Aorta (tissue), 5 donors: ENCODE measurements at regions not wholly inside any gene's neighbourhood (a gene's known extent, or its start where the extent isn't known, plus 50 kb on each side); places are given as distances from the start of the nearest gene placed in this dataset.

ENCODE experiments used
- ATAC-seq: fragments of 200-7000 bp; cut with Tn5 transposase; one replicate; pipeline ENCODE4 v1.9.1; 2022; ENCODE audit warnings: moderate library complexity; ENCODE audit not compliant: low FRiP score
- DNase-seq, 2 donors: peaks; one replicate each; pipeline ENCODE4 v3.0.0-alpha.2; 2020
- H3K27ac ChIP-seq, 2 donors: one replicate each; pipeline ENCODE4 v1.5.1; 2013; ENCODE audit warnings: low read length in 2 of 2, mild to moderate bottlenecking in 2 of 2, moderate library complexity in 2 of 2, control low read depth in 1 of 2, inconsistent platforms in 1 of 2, low read depth in 1 of 2
- H3K27me3 ChIP-seq, 2 donors: one replicate each; pipeline ENCODE4 v1.6.1; 2013; ENCODE audit warnings: control low read depth in 1 of 2, low read length in 1 of 2, mild to moderate bottlenecking in 1 of 2, moderate library complexity in 1 of 2; ENCODE audit not compliant: insufficient read depth in 2 of 2, control insufficient read depth in 1 of 2
- H3K36me3 ChIP-seq, 2 donors: one replicate each; pipeline ENCODE4 v1.6.1; 2013; ENCODE audit warnings: control low read depth in 1 of 2, low read length in 1 of 2, mild to moderate bottlenecking in 1 of 2; ENCODE audit not compliant: insufficient read depth in 2 of 2, control insufficient read depth in 1 of 2
- H3K4me1 ChIP-seq, 2 donors: one replicate each; pipeline ENCODE4 v1.6.1; 2013; ENCODE audit warnings: low read length in 2 of 2, control low read depth in 1 of 2, mild to moderate bottlenecking in 1 of 2, moderate library complexity in 1 of 2; ENCODE audit not compliant: insufficient read depth in 2 of 2, control insufficient read depth in 1 of 2
- H3K4me3 ChIP-seq, 2 donors: one replicate each; pipeline ENCODE4 v1.5.1; 2013; ENCODE audit warnings: low read length in 2 of 2, control low read depth in 1 of 2, mild to moderate bottlenecking in 1 of 2
- H3K9me3 ChIP-seq: one replicate; pipeline ENCODE4 v1.6.1; 2013; ENCODE audit warnings: mild to moderate bottlenecking, low read length; ENCODE audit not compliant: control insufficient read depth
- WGBS, 2 donors: extraction: QIAGEN DNeasy Blood & Tissue Kit; methylation state at CpG; one replicate each; pipeline ENCODE4 v1.1.7; 2013; 5-methylcytosine and 5-hydroxymethylcytosine counted together
- intact Hi-C, 2 donors: fragments of 100-400 bp; cut with DNase I; formaldehyde crosslinking; loops; one replicate each; pipeline versions ENCODE4 v1.14.2 to v1.15.0; 2022
- donor health status: healthy with polysubstance abuse.
- donor health status: Bipolar disorder and iron deficiency.
- donor health status: DM: no; HTN: no; CAD: no.
- donor health status: DM: no; HTN: no; CAD: no.
- donor health status: DM: yes; HTN: yes; CAD: no.

GRCh38 chr7:106776618-106777347 is 88.3 kb upstream of the PIK3CG start:
- intact Hi-C loops: no loop called here
- WGBS, 2 donors: 89 to 93% methylated on average over 4 of the region's 4 CpGs
- no peaks in the 10 kb centered on the region for H3K27me3 ChIP-seq
- no peaks in the 10 kb centered on the region for H3K9me3 ChIP-seq
- H3K4me1 ChIP-seq: no peaks in the 10 kb centered on the region
- ATAC-seq: no peak
- no peaks in the 10 kb centered on the region for H3K36me3 ChIP-seq
- no peak overlapping the region for H3K4me3 ChIP-seq
- no peak for DNase-seq
- H3K27ac ChIP-seq: no peak overlapping the region

- ATAC-seq (no peak), DNase-seq (no peak)
- 72 to 81% methylated on average over 7 of the region's 7 CpGs for WGBS, 2 donors
- H3K36me3 ChIP-seq: no peaks in the 10 kb centered on the region
- no peak overlapping the region for H3K27ac ChIP-seq
- H3K27me3 ChIP-seq: no peaks in the 10 kb centered on the region
- intact Hi-C loops: no loop called here
- H3K4me1 ChIP-seq: no peaks in the 10 kb centered on the region
- no peaks in the 10 kb centered on the region for H3K9me3 ChIP-seq
- no peak overlapping the region for H3K4me3 ChIP-seq
These were observed 87.3 kb upstream of the PIK3CG start for GRCh38 chr7:106777674-106778299.

DNA sequence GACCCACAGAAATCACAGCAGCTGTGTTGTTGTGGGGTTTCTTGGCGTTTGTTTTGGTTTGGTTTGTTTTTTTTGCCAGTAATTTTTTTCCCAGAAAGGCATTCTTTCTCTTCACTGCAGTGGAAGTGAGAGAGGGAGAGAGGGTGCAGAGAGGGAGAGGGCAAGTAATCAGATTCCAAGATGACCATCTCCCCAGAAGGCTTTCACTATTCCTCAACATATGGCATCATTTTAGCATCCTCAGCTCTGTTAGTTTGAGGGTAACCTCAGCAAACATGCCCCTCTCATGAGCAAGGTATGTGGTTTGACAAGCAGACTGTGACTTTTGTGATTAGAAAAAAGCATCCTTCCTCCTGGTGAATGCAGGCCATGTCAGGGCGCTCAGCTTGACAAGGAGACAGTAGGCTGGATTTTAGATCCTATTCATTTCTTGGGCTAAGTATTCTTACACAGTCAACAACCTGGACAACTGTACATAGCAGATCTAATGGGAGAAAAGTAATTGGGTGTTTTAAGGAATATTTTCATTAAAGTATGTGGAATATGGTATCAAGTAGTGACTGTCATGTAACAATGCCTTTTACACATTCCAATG is 86.3 kb upstream of the PIK3CG start:
- Histone ChIP-seq H3K27ac (no peak overlapping the region), H3K36me3 (no peaks in the 10 kb centered on the region), H3K9me3 (no peaks in the 10 kb centered on the region), H3K4me1 (no peaks in the 10 kb centered on the region), H3K4me3 (no peak overlapping the region), H3K27me3 (no peaks in the 10 kb centered on the region)
- no peak for DNase-seq
- intact Hi-C loops: no loop called here
- WGBS, 2 donors: 64 to 66% methylated on average over 2 of the region's 2 CpGs
- ATAC-seq: no peak

GRCh38 chr7:106779877-106780276 is 85.2 kb upstream of the PIK3CG start:
- no peak overlapping the region for H3K4me3 ChIP-seq
- no peak overlapping the region for H3K27ac ChIP-seq
- ATAC-seq: no peak
- H3K27me3 ChIP-seq: no peaks in the 10 kb centered on the region
- no peaks in the 10 kb centered on the region for H3K9me3 ChIP-seq
- DNase-seq: no peak
- 87 to 89% methylated on average over 4 of the region's 4 CpGs for WGBS, 2 donors
- no peaks in the 10 kb centered on the region for H3K4me1 ChIP-seq
- H3K36me3 ChIP-seq: no peaks in the 10 kb centered on the region
- intact Hi-C loops: no loop called here

DNA sequence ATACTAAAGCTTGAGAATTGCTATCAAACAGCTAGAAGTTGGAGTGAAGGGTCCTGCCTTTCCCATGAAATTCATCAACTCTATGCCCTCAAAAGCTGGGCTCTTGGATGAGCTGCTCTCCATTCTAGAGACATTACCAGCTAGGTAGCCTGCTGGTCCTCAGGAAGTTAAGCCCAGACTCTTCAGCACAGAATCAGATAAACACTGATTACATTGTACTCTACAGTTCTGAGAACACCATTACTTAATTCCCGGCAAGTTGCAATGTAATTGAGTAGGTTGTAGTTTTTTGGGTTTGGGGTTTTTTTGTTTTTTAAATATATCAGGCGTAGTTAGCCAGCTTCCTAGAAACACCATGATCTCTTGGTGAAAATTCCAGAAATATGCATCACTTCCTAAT is 84.1 kb upstream of the PIK3CG start:
- H3K4me1 ChIP-seq: no peaks in the 10 kb centered on the region
- WGBS, 2 donors: 90 to 97% methylated on average over 2 of the region's 2 CpGs

DNA sequence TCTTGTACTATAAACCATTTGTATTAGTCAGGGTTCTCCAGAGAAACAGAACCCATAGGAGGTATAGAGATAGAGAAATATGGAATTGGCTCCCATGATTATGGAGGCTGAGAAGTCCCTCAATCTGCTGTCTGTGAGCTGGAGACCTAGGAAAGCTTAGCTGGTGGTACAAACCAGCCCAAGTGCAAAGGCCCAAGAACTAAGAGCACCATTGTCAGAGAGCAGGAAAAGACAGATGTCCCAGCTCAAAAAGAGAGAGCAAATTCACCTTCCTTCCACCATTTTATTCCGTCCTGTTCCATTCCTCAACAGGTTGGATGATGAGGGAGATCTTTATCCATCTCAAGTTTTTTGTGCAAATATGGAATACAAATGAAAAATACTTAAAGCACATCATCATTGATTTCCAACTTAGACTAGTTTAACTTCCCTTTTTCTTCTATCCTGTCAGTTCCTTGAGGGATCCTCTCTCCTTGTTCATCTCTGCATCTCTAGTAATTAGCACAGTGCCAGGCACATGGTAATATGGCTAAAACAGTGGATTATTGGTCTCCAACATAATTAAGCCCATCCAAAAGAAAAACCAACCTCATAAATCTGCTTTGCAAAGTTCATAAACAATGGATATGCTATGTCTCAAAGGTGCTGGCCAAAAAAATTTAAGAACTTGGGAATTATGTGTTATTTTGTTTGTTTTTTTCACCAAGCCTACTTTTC is 83.1 kb upstream of the PIK3CG start:
- no peaks in the 10 kb centered on the region for H3K36me3 ChIP-seq
- no peaks in the 10 kb centered on the region for H3K4me1 ChIP-seq
- no peaks in the 10 kb centered on the region for H3K27me3 ChIP-seq
- ATAC-seq (no peak), DNase-seq (no peak)
- no peak overlapping the region for H3K4me3 ChIP-seq
- intact Hi-C loops: no loop called here
- 49 to 50% methylated on average over 1 of the region's 1 CpG for WGBS, 2 donors
- no peaks in the 10 kb centered on the region for H3K9me3 ChIP-seq
- H3K27ac ChIP-seq: no peak overlapping the region

More for the DNA sequence above, 84.1 kb upstream of the PIK3CG start:
- DNase-seq: no peak
- Histone ChIP-seq H3K27me3 (no peaks in the 10 kb centered on the region), H3K36me3 (no peaks in the 10 kb centered on the region), H3K4me3 (no peak overlapping the region), H3K27ac (no peak overlapping the region), H3K9me3 (no peaks in the 10 kb centered on the region)
- intact Hi-C loops: no loop called here
- no peak for ATAC-seq

DNA sequence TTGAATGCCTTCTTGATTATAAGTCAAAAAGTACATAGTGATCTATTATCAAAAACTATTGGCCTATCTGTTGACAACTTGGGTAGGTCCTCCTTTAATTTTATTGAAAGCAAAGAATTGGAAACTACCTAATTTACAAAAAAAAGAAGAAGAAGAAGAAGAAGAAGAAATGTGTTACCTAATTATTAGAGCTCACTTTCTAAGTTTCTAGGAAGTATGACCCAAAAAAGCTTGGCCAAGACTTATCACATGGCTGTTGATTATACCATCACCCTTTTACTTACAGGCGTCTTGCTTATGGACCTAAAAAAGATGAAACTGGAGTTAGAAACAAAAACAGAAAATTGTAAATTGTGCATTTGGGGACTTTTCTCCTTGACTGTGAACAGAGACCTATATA is 81.8 kb upstream of the PIK3CG start:
- no peaks in the 10 kb centered on the region for H3K27me3 ChIP-seq
- 46 to 70% methylated on average over 1 of the region's 1 CpG for WGBS, 2 donors
- H3K4me1 ChIP-seq: no peaks in the 10 kb centered on the region
- no peak overlapping the region for H3K4me3 ChIP-seq
- ATAC-seq: no peak
- no peak overlapping the region for H3K27ac ChIP-seq
- no peak for DNase-seq
- no peaks in the 10 kb centered on the region for H3K9me3 ChIP-seq
- H3K36me3 ChIP-seq: no peaks in the 10 kb centered on the region
- intact Hi-C loops: no loop called here

- 95 to 100% methylated on average over 1 of the region's 1 CpG for WGBS, 2 donors
- Histone ChIP-seq H3K27me3 (no peaks in the 10 kb centered on the region), H3K27ac (no peak overlapping the region), H3K9me3 (no peaks in the 10 kb centered on the region), H3K4me1 (no peaks in the 10 kb centered on the region), H3K36me3 (no peaks in the 10 kb centered on the region), H3K4me3 (no peak overlapping the region)
- ATAC-seq (no peak), DNase-seq (no peak)
- intact Hi-C loops: no loop called here
These were observed 76.4 kb upstream of the PIK3CG start for GRCh38 chr7:106788637-106789036.
